ENCODE measurements at regions not wholly inside any gene's neighbourhood (a gene's known extent, or its start where the extent isn't known, plus 50 kb on each side); places are given as distances from the start of the nearest gene placed in this dataset.
"Not testable (repeated sequence)": the region's sequence is repeated elsewhere in the genome, so short reads cannot be mapped to it uniquely, and the experiment has no call there.

DNA sequence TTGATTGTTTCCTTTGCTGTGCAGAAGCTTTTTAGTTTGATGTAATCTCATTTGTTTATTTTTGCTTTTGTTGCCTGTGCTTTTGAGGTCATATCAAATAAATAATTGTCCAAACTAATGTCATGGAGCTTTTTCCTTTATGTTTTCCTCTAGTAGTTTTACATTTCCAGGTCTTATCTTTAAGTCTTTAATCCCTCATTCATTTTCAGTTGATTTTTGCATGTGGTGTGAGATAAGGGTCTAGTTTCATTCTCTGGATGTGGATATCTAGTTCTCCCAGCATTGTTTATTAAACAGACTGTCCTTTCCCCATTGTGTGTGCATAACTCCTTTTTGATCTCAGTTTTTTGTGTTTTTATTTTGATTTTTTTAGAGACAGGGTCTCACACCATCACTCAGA lies 179.1 kb upstream of the STK26 start:
- H3K9me3 ChIP-seq, result no peaks in the 10 kb centered on the region
- H3K4me3 ChIP-seq, result no peak overlapping the region
- H3K27me3 ChIP-seq, result no peaks in the 10 kb centered on the region
- TF ChIP-seq, protein P1, sequence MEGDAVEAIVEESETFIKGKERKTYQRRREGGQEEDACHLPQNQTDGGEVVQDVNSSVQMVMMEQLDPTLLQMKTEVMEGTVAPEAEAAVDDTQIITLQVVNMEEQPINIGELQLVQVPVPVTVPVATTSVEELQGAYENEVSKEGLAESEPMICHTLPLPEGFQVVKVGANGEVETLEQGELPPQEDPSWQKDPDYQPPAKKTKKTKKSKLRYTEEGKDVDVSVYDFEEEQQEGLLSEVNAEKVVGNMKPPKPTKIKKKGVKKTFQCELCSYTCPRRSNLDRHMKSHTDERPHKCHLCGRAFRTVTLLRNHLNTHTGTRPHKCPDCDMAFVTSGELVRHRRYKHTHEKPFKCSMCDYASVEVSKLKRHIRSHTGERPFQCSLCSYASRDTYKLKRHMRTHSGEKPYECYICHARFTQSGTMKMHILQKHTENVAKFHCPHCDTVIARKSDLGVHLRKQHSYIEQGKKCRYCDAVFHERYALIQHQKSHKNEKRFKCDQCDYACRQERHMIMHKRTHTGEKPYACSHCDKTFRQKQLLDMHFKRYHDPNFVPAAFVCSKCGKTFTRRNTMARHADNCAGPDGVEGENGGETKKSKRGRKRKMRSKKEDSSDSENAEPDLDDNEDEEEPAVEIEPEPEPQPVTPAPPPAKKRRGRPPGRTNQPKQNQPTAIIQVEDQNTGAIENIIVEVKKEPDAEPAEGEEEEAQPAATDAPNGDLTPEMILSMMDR (IDR thresholded peaks at IDR 0.05), result no peak
- DNase-seq (ENCODE audit: low spot score in 2 of 2), result no peak
- intact Hi-C loops (cut with DNase I), result no loop called here
- no peaks in the 10 kb centered on the region for H3K36me3 ChIP-seq
- H3K27ac ChIP-seq, result no peak overlapping the region
- no peaks in the 10 kb centered on the region for H3K4me1 ChIP-seq

DNA sequence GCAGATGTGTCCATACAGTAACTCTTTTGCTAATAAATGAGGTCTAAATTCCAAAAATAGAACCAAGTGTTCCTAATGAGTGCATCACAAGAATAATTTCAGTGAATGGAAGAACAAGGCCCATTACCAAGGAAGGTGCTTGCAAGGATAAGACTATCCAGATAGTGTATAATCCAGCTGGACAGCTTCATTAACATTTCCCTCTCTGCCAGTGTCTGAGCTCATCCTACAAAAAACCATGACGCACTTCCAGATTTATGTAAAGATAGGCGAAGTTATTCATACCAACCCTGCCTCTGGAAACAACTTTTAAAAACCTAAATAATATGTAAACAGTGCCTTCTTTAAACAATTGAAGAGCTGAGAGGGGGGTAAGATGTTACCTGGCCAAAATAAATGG lies 177.9 kb upstream of the STK26 start:
- Histone ChIP-seq H3K4me1 (no peaks in the 10 kb centered on the region), H3K9me3 (no peaks in the 10 kb centered on the region), H3K4me3 (no peak overlapping the region), H3K36me3 (no peaks in the 10 kb centered on the region), H3K27ac (no peak overlapping the region), H3K27me3 (no peaks in the 10 kb centered on the region)
- TF ChIP-seq, protein P1 (IDR thresholded peaks at IDR 0.05), result no peak
- no peak for DNase-seq (ENCODE audit: low spot score in 2 of 2)
- intact Hi-C loops (cut with DNase I), result loop anchor here (5.0 kb wide), 1 partner anchor 782 kb away; no protein-coding TSS in a partner anchor

DNA sequence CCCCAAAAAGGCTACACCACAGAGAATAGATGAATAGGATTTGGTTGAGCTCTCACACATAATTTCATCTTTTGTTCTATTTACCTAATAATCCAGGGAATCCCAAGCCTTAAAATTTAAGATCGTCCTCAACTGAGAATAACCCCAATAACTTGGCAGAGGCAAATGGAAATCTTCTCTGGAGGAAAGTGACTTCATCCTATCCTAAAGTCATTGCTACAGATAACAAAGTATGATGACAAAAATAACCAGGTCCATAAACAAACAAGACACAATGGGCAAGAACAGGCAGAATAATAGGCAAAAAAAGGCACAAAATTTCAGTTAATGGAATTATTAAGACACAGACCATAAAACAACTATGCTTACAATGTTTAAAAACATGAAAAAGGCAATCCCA lies 177.3 kb upstream of the STK26 start:
- H3K27me3 ChIP-seq, result no peaks in the 10 kb centered on the region
- H3K9me3 ChIP-seq, result no peaks in the 10 kb centered on the region
- TF ChIP-seq, protein P1 (IDR thresholded peaks at IDR 0.05), result no peak
- H3K4me3 ChIP-seq, result no peak overlapping the region
- H3K36me3 ChIP-seq, result no peaks in the 10 kb centered on the region
- DNase-seq (ENCODE audit: low spot score in 2 of 2), result no peak
- no peak overlapping the region for H3K27ac ChIP-seq
- no peaks in the 10 kb centered on the region for H3K4me1 ChIP-seq
- intact Hi-C loops (cut with DNase I), result loop anchor here (5.0 kb wide), 1 partner anchor 782 kb away; no protein-coding TSS in a partner anchor

DNA sequence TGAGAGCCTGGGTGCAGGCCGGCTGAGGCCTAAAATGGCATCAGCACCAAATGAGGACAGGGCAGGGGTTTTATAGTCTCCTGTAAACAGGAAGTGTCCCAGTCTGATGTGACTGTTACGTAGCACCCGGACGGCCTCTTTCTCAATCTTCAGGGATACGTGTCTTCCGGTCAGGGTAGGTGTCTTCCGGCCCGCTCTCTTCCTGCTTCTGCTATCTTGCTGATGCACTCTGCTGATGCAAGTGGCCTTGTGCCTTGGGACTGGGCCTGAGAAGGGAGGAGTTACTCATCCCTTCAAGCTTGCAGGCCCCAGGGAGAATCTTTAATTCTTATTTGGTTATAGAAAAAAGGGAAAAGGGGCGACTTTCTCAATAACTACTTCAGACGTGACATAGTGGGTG lies 172.1 kb upstream of the STK26 start:
- H3K9me3 ChIP-seq; H3K4me1 ChIP-seq; DNase-seq (ENCODE audit: low spot score in 2 of 2); H3K27ac ChIP-seq; H3K4me3 ChIP-seq; intact Hi-C loops (cut with DNase I); H3K36me3 ChIP-seq; H3K27me3 ChIP-seq: not testable (repeated sequence)

DNA sequence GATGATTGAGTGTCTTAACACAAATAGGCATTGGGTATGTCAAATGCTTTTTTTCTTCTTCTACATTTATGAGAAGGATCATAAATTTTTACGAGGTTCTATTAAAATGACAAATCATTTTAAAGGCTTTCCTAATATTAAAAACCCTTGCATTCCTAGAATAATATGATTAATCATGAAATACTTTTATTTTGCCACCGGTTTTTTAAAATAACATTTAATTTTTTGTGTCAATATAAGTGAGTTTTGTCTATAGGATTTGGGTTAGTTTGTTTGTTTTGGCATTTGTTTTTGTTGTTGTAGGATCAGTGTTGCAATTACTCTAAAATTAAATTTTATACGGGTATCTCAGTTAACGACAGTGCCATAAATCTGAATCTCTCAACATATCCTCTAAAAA lies 169.7 kb upstream of the STK26 start:
- TF ChIP-seq, protein P1 (IDR thresholded peaks at IDR 0.05), result no peak
- Histone ChIP-seq H3K4me1 (no peaks in the 10 kb centered on the region), H3K36me3 (no peaks in the 10 kb centered on the region), H3K27ac (no peak overlapping the region), H3K4me3 (no peak overlapping the region), H3K9me3 (no peaks in the 10 kb centered on the region), H3K27me3 (no peaks in the 10 kb centered on the region)
- no peak for DNase-seq (ENCODE audit: low spot score in 2 of 2)
- intact Hi-C loops (cut with DNase I), result no loop called here

DNA sequence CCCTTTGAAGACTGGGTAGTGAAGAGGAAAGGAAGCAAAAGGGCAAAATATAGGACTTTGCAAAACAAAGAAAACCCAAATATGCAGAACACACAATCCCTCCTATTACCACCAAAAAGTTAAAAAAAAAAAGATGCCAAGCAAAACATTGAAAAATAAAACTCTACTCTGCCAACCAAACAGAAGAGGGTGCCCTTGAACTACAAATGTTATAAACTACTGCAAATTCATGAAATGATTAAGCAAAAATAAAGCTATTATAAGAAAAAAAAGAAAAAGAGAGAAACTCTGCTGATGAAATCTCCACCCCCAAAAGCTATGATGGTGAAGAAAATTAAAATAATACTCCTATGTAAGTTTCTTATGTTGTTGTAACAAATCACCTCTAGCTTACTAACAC lies 168.5 kb upstream of the STK26 start:
- Histone ChIP-seq H3K27me3 (no peaks in the 10 kb centered on the region), H3K4me3 (no peak overlapping the region), H3K27ac (no peak overlapping the region), H3K9me3 (no peaks in the 10 kb centered on the region), H3K36me3 (no peaks in the 10 kb centered on the region), H3K4me1 (no peaks in the 10 kb centered on the region)
- TF ChIP-seq, protein P1 (IDR thresholded peaks at IDR 0.05), result peak in 1 of 3 experiments; percentile 17
- DNase-seq (ENCODE audit: low spot score in 2 of 2), result no peak
- intact Hi-C loops (cut with DNase I), result no loop called here

Measured in ascending aorta (tissue), 2 donors.